SK-N-MC (cell line): ENCODE measurements at regions not wholly inside any gene's neighbourhood (a gene's known extent, or its start where the extent isn't known, plus 50 kb on each side); places are given as distances from the start of the nearest gene placed in this dataset.

Source experiments
- EZH2 ChIP-seq: fragments of 200-600 bp; sonication (generic); IDR thresholded peaks from one replicate; pipeline ENCODE4 v1.6.1; 2017; ENCODE audit warnings: antibody characterized with exemption
- POLR2AphosphoS5 ChIP-seq: IDR thresholded peaks from 2 replicates; pipeline ENCODE4 v1.6.1; 2012; ENCODE audit warnings: mild to moderate bottlenecking, low read depth, low read length, borderline replicate concordance

DNA sequence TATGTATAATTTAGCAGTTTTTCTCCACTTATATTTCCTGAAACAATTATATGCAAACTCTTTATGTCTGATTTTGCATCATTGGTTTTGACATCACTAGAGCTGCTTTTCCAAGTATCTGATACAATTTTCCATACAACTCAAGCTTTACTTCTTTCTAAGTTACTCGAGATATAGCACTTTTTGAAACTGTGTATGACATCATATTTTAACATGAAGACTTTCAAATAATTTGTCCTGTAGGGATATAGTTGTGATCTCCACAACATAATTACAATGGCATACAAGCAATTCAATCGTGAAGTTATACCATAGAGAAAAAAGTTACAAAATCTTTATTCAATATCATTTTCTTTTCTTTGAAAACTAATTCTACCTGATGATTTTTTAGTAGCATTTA is 173.0 kb downstream of the LEPR start:
- TF ChIP-seq POLR2AphosphoS5 (no peak), EZH2 (no peak)
